NB4 (cell line): ENCODE measurements at regions not wholly inside any gene's neighbourhood (a gene's known extent, or its start where the extent isn't known, plus 50 kb on each side); places are given as distances from the start of the nearest gene placed in this dataset.

Experiments used
- CTCF ChIP-seq: IDR thresholded peaks from one replicate; pipeline ENCODE4 v1.5.1; 2012; ENCODE audit warnings: low read depth, low read length
- POLR2A ChIP-seq: IDR thresholded peaks from 2 replicates; pipeline ENCODE4 v1.6.1; 2011; ENCODE audit warnings: mild to moderate bottlenecking; ENCODE audit not compliant: insufficient read length; ENCODE audit errors: extremely low read depth

- TF ChIP-seq CTCF, result no peak
- TF ChIP-seq POLR2A, result no peak
Measured at GRCh38 chr7:42763137-42763551, 148.7 kb downstream of the C7orf25 start.
